Central memory CD4-positive, alpha-beta T cell (primary cell): ENCODE measurements at regions not wholly inside any gene's neighbourhood (a gene's known extent, or its start where the extent isn't known, plus 50 kb on each side); places are given as distances from the start of the nearest gene placed in this dataset.

ENCODE experiments used
- DNase-seq: peaks from one replicate; pipeline ENCODE4 v3.0.0; 2022

GRCh38 chr2:120829633-120830025, 94.0 kb downstream of the GLI2 start:
- no peak for DNase-seq

- DNase-seq = no peak
Observed at GRCh38 chr2:120830096-120830830, 94.6 kb downstream of the GLI2 start.

DNA sequence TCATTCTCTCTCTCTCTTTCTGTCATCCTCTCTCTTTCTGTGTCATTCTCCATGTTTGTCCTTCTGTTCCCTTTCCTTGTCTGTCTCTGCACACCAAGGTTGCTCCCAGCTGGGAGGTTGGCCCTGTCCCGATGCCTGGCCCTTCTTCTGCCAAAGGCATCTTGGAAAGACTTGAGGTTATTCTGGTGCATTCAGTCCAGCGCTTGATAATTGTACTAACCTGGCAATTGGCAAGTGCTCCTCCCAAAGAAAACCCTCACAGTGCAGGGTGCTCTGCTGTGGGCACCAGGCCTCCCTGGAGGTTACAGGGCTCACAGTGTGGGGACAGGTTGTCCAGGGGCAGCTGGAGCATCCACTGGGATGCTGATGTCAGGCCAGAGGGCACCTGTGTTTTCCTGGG, 95.4 kb downstream of the GLI2 start:
- DNase-seq = no peak

GRCh38 chr2:120831891-120832290, 96.2 kb downstream of the GLI2 start:
- DNase-seq = no peak

GRCh38 chr2:120832296-120833070, 96.8 kb downstream of the GLI2 start:
- no peak for DNase-seq

DNA sequence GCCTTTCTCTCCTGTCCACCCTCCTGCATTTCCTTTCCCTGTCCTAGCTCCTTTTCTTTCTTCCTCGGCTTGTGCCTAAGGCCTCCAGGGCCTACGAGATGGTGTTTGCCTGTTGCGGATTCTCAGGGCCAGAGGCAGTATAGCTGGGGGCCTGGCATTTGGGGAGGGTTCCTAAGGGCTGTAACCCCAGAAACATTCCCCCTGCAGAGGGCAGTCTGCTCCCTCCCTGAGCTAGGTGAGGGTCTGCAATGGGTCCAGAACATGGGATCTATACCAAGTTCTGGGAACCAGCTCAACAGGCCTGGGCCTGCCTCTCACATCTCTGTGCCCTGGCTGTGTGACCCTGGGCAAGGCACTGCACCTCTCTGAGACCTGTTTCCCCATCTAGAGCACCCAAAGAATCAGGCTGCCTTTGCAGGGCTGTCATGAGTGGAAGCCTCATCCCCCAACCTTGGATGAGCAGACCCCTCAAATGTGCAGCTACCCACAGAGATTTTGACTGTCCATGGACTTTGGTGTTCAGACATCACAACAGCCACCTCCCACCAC, 97.5 kb downstream of the GLI2 start:
- no peak for DNase-seq

GRCh38 chr2:120834206-120834605, 98.5 kb downstream of the GLI2 start:
- DNase-seq = no peak

DNA sequence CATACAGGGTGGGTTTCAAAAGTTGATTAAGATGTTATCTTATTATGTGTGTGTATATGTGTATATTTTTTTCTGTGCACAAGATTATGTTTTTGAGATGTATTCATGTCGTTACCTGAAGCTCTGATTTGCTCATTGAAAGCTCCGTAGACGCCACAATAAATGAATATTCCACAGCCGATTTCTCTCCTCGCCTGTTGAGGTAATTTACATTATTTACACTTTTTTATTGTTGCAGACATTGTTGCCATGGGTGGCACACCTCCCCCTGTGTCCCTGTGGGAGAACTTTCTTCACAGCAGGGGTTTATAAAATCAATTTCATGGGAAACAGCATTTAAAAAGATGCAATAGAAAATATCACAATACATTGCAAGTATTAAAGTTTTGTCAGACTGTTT, 100.6 kb downstream of the GLI2 start:
- DNase-seq = no peak

DNA sequence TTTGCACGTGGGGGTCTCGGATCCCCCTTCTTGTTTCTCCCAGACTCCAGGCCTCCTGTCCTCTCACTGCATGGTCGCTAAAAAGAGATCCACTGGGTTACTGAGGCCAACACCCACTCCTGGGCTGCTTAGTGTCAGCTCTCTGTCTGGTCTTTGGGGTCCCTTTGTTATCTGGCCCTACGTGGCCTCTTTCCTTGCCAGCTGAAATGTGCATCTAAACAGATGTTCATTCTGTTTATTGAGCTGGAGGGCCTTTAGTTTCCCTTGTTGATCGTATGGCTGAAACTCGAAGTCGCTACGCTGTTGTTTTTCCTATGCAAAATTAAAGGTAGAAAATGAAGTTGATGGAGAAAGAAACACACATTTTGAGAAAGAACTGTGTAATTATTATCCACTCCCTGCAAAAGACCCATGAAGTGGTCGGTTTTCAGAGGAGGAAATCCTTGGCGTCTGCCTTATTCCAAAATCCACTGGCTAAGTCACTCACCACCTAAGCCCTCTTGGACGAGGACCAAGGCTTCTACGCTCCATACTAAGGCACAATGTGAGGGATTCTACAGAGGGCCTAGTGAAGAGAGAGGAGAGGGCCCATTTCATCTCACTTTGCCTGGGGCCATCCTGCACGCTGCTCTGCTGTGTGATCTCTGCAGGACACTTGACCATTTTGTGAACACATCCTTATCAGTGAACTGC, 105.3 kb downstream of the GLI2 start:
- no peak for DNase-seq

GRCh38 chr2:120842456-120843439, 107.1 kb downstream of the GLI2 start:
- no peak for DNase-seq

- DNase-seq = no peak
Observed at GRCh38 chr2:120844070-120844738, 108.5 kb downstream of the GLI2 start.

- DNase-seq = no peak
Observed at GRCh38 chr2:120845277-120845676, 109.6 kb downstream of the GLI2 start.

GRCh38 chr2:120846406-120847095, 110.9 kb downstream of the GLI2 start:
- no peak for DNase-seq

GRCh38 chr2:120847700-120848321, 112.1 kb downstream of the GLI2 start:
- DNase-seq = no peak

DNA sequence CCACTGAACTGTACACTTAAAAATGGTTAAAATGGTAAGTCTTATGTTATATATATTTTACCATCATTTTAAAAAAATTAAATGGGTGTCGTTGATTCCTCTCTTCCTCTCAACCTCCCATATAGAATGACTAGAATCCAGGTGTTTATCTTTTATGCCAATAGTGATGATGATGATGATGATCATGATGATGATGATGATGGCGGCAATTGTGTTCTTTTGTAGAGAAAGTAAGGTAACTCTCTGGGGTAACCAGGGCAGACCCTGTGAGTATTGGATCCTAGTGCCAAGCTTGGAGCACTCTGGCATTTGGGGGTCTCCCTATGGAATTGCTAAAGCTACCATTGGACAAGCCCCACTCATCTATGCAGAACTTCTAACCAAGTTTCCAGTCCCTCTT, 113.6 kb downstream of the GLI2 start:
- no peak for DNase-seq

DNA sequence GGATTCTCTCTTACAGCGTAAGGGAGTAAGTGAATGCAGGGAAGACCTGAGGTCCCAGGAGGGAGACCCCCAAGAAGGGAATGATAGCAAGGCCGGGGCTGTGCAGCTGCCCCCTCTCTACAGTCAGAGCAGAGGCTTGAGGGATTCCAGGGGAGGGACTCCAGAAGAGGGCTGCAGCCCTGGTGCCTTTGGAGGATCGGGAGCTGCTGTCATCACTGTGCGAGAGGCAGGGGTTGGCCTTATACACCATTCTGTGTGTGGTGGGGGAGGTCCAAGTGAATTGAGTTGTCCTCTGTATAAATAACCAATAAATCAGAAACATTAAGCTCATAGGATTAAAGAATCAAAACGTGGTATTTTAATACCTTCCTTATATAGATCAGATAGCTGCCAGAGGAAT, 114.9 kb downstream of the GLI2 start:
- DNase-seq = no peak

DNA sequence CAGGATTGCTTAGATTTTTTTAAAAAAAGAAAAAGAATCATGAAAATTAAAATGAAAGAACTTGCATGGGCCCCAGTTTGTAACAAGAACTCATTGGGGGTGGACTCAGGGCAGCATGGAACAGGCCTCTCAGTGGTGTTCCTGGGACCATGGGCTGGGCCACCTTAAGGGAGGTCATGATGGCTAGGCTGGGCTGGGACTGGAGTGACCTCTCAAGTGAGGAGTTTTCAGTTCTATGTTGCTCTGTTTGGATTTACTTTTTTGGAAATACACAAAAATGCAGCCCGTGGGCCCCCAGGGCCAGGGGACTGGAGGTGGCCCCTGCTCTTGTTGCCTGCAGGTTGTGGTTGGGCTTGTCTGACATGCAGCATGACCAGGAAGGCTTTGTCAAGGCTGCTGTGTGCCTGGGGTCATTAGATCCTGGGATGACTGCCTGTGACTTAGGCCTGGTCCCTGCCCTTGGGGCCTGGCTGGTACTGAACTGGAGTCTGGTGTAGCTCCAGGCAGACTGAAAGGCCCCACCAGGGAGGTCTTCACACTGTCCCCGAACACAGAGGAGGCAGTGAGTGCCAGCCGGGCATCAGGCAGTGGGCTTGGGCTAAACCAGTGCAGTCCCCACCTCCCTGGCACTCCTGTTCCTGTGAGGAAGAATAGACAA, 115.6 kb downstream of the GLI2 start:
- DNase-seq = no peak

DNA sequence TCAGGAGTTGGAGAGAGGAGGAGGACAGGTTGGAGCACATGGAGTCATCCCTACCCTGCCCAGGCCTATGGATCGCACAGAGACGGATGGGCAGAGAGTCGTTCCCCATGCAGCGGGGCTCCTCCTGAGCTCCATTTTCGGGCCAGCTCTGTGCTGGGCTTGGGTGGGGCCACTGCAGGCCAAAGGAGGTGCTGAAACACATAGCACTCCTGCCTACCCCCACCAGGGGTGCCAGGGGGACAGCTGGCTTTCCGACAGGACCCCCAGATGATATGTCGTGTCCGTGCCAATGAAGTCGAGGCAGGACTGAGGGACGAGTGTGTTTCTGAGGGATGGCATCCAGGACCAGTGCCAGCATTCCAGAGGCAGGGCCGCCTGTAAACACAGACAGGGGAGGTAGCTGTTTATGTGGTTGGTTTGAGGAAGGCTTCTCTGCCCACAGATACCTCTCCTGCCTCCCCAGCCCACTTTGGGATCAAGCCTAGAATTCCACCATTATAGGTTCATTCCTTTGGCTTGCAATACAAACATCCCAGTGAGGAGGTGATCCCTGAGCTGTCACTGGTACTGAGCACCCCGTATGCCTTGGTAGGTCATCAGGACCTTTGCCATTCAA, 116.6 kb downstream of the GLI2 start:
- DNase-seq = no peak

DNA sequence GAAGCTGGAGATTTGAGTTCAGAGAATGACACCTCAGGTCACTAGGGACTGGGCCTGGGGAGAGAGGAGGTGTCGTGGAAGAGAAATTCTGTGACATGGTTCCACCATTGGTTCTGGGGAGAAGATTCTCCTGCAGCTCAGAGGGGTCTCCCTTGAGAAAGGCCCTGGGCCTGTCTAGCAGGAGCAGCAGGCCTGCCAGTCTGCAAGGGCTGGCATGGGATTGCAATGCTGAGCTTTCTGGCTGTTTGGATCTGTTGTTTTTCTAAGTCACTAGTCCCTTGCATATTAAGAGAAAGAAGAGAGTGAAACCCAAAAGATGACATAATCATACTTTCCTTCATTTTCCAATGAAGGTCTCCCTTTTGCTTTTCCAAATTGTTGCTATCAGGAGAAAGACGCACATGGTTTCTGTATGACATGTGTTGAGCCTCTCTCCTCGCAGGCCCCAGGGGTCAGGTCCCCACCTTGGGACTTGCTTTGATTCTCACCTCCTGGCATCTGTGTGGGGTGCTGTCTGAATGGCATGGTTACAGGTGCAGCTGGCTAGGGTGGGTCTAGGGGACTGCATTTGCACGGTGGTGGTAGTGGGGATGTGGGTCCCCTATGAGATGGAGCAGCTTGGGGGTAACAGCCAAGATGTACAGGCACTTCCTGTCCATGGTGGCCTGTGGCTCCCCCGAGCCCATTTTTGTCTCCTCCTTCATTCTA, 117.8 kb downstream of the GLI2 start:
- no peak for DNase-seq
